OCI-LY7 (cell line): ENCODE measurements at regions not wholly inside any gene's neighbourhood (a gene's known extent, or its start where the extent isn't known, plus 50 kb on each side); places are given as distances from the start of the nearest gene placed in this dataset.

Experiments used
- BruUV-seq: library from RNA; stranded (reverse); fragments of 400-500 nt; replicated peaks from 2 replicates; lab custom pipeline; 2021; lab: Mats Ljungman, UMichigan
- CTCF ChIA-PET: fragments of 300-600 bp; sonication (Branson Sonifier 250); formaldehyde crosslinking; loops from one replicate; lab custom pipeline; 2022; ENCODE audit warnings: antibody characterized with exemption; ENCODE audit not compliant: unreplicated experiment; lab: Charles Lee
- POLR2A ChIA-PET: fragments of 300-600 bp; sonication (Branson Sonifier 250); formaldehyde crosslinking; loops from one replicate; lab custom pipeline; 2022; ENCODE audit warnings: antibody characterized with exemption; lab: Charles Lee
- DNase-seq: peaks from one replicate; pipeline ENCODE4 v3.0.0-alpha.2; 2015; ENCODE audit warnings: low spot score
- H2AFZ ChIP-seq: fragments of 200-600 bp; sonication (generic), shearing (Covaris generic); 2 replicates; pipeline ENCODE4 v1.6.1; 2014; ENCODE audit warnings: mild to moderate bottlenecking, antibody characterized with exemption, low read length, moderate library complexity
- H3K27ac ChIP-seq: fragments of 200-600 bp; sonication (generic); 2 replicates; pipeline ENCODE4 v1.5.1; 2014; ENCODE audit warnings: mixed run types, low read depth, mild to moderate bottlenecking, moderate library complexity, low read length, inconsistent platforms; ENCODE audit not compliant: poor library complexity, severe bottlenecking
- H3K36me3 ChIP-seq: fragments of 200-600 bp; sonication (generic); 2 replicates; pipeline ENCODE4 v1.6.1; 2014; ENCODE audit warnings: mild to moderate bottlenecking, antibody characterized with exemption, low read length, moderate library complexity, mixed read lengths; ENCODE audit not compliant: insufficient read depth
- H3K4me1 ChIP-seq: fragments of 200-600 bp; sonication (generic); 2 replicates; pipeline ENCODE4 v1.5.1; 2014; ENCODE audit warnings: mild to moderate bottlenecking, low read length; ENCODE audit not compliant: insufficient read depth, poor library complexity, severe bottlenecking
- H3K4me2 ChIP-seq: fragments of 200-600 bp; sonication (generic); 2 replicates; pipeline ENCODE4 v1.6.1; 2014; ENCODE audit warnings: mild to moderate bottlenecking, low read length
- H3K4me3 ChIP-seq: fragments of 200-600 bp; sonication (generic); 2 replicates; pipeline ENCODE4 v1.5.1; 2014; ENCODE audit warnings: mild to moderate bottlenecking, low read depth, low read length; ENCODE audit not compliant: poor library complexity, severe bottlenecking
- H3K79me2 ChIP-seq: fragments of 200-600 bp; sonication (generic); 2 replicates; pipeline ENCODE4 v1.6.1; 2016; ENCODE audit warnings: low read depth, mild to moderate bottlenecking, low read length, moderate library complexity, mixed read lengths; ENCODE audit not compliant: insufficient read depth
- H3K9me2 ChIP-seq: fragments of 200-600 bp; sonication (generic); 2 replicates; pipeline ENCODE4 v1.6.1; 2016; ENCODE audit warnings: mild to moderate bottlenecking, low read length, mixed read lengths; ENCODE audit not compliant: insufficient read depth
- H3K9me3 ChIP-seq: fragments of 200-600 bp; sonication (generic); 2 replicates; pipeline ENCODE4 v1.6.1; 2014; ENCODE audit warnings: mild to moderate bottlenecking, mixed run types, low read length, mixed read lengths
- H4K20me1 ChIP-seq: fragments of 200-600 bp; sonication (generic); 2 replicates; pipeline ENCODE4 v1.6.1; 2014; ENCODE audit warnings: mild to moderate bottlenecking, antibody characterized with exemption, low read length, moderate library complexity, mixed read lengths; ENCODE audit not compliant: insufficient read depth
- EZH2phosphoT487 ChIP-seq: fragments of 200-600 bp; sonication (generic); IDR thresholded peaks from 2 replicates; pipeline ENCODE4 v1.6.1; 2018; ENCODE audit warnings: low read depth, borderline replicate concordance, mild to moderate bottlenecking, mixed run types, antibody characterized with exemption, low read length, moderate library complexity, mixed read lengths
- intact Hi-C: fragments of 100-400 bp; cut with micrococcal nuclease; formaldehyde crosslinking; loops from one replicate; pipeline ENCODE4 v1.10.0; 2022; ENCODE audit not compliant: unreplicated experiment
- TF ChIP-seq, protein P1 (sequence below): fragments of 200-600 bp; sonication (generic); conservative IDR thresholded peaks from 2 replicates; pipeline ENCODE4 v1.5.1; 2014; ENCODE audit warnings: mild to moderate bottlenecking, antibody characterized with exemption, low read length, moderate library complexity, mixed read lengths

DNA sequence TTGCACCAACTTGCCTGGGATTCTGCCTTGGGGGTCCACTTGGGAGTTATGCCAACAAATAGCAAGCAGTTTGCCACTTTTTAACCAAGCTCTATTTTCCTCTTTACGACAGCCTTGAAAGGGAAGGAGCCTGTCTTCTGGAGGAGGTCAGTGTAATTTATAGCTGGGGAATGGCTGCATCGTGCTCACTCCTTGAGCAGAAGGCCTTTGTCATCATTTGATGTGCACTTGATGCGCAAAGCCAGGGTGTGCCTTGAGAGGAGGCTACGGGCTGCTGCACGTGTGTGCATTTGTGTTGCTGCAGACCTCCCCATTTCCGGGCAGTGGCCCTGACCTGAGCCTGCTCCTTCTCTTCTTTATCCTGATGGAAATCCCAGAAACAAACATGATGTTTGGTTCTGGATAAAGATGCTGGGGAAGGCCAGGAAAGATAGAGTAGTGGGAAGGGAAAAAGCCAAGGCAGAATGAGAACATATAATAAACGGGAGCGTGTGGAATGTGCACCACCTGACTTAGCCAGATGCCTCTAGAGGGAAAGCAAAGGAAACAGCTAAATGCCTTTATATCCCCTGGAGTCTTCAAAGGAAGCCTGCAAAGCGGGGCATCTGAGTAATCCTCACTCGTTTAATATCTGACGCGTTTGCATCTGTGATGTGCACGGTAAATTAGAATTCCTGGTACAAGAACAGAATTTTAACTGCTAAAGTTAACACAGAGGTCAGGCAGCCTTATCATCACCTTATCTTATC is 68.3 kb upstream of the ZNF521 start:
- ChIA-PET CTCF (no interaction called here), POLR2A (no interaction called here)
- BruUV-seq, result no TSS peak
- Histone ChIP-seq H3K4me3 (no peak overlapping the region), H4K20me1 (no peaks in the 10 kb centered on the region), H3K4me1 (no peaks in the 10 kb centered on the region), H3K36me3 (no peaks in the 10 kb centered on the region), H2AFZ (no peak overlapping the region), H3K79me2 (no peaks in the 10 kb centered on the region), H3K9me2 (no peaks in the 10 kb centered on the region), H3K9me3 (no peaks in the 10 kb centered on the region), H3K4me2 (no peak overlapping the region), H3K27ac (no peak overlapping the region)
- TF ChIP-seq, protein P1, sequence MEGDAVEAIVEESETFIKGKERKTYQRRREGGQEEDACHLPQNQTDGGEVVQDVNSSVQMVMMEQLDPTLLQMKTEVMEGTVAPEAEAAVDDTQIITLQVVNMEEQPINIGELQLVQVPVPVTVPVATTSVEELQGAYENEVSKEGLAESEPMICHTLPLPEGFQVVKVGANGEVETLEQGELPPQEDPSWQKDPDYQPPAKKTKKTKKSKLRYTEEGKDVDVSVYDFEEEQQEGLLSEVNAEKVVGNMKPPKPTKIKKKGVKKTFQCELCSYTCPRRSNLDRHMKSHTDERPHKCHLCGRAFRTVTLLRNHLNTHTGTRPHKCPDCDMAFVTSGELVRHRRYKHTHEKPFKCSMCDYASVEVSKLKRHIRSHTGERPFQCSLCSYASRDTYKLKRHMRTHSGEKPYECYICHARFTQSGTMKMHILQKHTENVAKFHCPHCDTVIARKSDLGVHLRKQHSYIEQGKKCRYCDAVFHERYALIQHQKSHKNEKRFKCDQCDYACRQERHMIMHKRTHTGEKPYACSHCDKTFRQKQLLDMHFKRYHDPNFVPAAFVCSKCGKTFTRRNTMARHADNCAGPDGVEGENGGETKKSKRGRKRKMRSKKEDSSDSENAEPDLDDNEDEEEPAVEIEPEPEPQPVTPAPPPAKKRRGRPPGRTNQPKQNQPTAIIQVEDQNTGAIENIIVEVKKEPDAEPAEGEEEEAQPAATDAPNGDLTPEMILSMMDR, result no peak
- TF ChIP-seq EZH2phosphoT487, result no peak
- no peak for DNase-seq
- intact Hi-C loops, result no loop called here

DNA sequence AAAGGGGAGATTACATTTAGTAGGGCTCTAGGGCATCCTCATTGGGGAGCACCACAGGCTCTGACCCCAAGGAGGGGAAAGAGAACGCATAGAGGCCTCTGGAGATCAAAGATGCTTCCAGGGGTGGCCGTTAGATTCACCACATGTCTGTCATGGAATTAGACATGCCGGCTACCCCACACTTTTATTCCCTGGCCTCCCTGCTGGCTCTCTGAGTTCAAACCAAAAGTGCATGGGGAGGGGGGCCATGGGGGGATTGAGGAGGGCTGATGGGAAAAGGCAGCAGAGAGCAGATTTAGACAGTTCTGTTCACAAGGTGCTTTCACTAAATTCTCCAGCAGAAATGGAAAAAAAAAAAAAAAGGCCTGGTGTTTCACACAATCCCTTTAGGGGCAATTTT is 64.4 kb upstream of the ZNF521 start:
- H4K20me1 ChIP-seq, result no peaks in the 10 kb centered on the region
- H3K36me3 ChIP-seq, result no peaks in the 10 kb centered on the region
- POLR2A ChIA-PET, result no interaction called here
- no TSS peak for BruUV-seq
- H2AFZ ChIP-seq, result no peak overlapping the region
- H3K9me2 ChIP-seq, result no peaks in the 10 kb centered on the region
- TF ChIP-seq EZH2phosphoT487, result no peak
- TF ChIP-seq, protein P1, result no peak
- no peaks in the 10 kb centered on the region for H3K4me1 ChIP-seq
- no peak overlapping the region for H3K27ac ChIP-seq
- H3K4me2 ChIP-seq, result no peak overlapping the region
- H3K9me3 ChIP-seq, result no peaks in the 10 kb centered on the region
- CTCF ChIA-PET, result no interaction called here
- no peak overlapping the region for H3K4me3 ChIP-seq
- no peaks in the 10 kb centered on the region for H3K79me2 ChIP-seq
- intact Hi-C loops, result no loop called here
- no peak for DNase-seq

DNA sequence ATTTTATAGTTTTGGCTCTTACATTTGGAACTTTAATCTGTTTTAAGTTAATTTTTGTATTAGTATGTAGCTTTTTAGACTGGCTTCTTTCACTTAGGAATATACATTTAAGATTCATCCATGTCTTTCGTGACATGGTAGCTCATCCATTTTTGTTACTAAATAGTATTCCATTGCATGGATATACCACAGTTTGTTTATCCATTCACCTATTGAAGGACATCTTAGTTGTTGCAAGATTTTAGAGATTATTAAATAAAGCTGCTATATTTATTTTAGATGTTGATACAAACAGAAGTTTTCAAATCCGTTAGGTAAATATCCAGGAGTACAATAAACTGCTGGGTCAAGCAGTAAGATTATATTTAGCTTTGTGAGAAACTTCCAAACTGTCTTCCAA is 58.0 kb upstream of the ZNF521 start:
- DNase-seq, result no peak
- CTCF ChIA-PET, result no interaction called here
- H3K9me2 ChIP-seq, result no peaks in the 10 kb centered on the region
- no peaks in the 10 kb centered on the region for H3K36me3 ChIP-seq
- POLR2A ChIA-PET, result interaction anchor here (0.7 to 0.9 kb wide), 2 partner anchors 120 to 503 kb away, joined by 3 read pairs; no protein-coding TSS in a partner anchor
- no peaks in the 10 kb centered on the region for H4K20me1 ChIP-seq
- H3K4me1 ChIP-seq, result no peaks in the 10 kb centered on the region
- intact Hi-C loops, result no loop called here
- H3K4me3 ChIP-seq, result no peak overlapping the region
- no peak overlapping the region for H2AFZ ChIP-seq
- no peaks in the 10 kb centered on the region for H3K79me2 ChIP-seq
- H3K27ac ChIP-seq, result no peak overlapping the region
- BruUV-seq, result no TSS peak
- H3K9me3 ChIP-seq, result no peaks in the 10 kb centered on the region
- H3K4me2 ChIP-seq, result no peak overlapping the region
- TF ChIP-seq, protein P1, result no peak
- TF ChIP-seq EZH2phosphoT487, result no peak
